SK-N-SH (cell line): ENCODE measurements at regions not wholly inside any gene's neighbourhood (a gene's known extent, or its start where the extent isn't known, plus 50 kb on each side); places are given as distances from the start of the nearest gene placed in this dataset.

Experiments used
- CTCF ChIA-PET: fragments of 300-600, 350-600 bp; formaldehyde crosslinking; extraction: SDS; loops from one replicate; lab custom pipeline; 2021; lab: Yijun Ruan, JAX
- POLR2A ChIA-PET: fragments of 350-600 bp; sonication (Branson Sonifier 250); formaldehyde crosslinking; extraction: SDS; loops from one replicate; lab custom pipeline; 2020; ENCODE audit warnings: antibody characterized with exemption, inconsistent platforms; lab: Yijun Ruan, JAX
- DNase-seq: peaks from one replicate; pipeline ENCODE4 v3.0.0; 2012
- H2AFZ ChIP-seq: fragments of 200-600 bp; sonication (generic); 2 replicates; pipeline ENCODE4 v1.8.1; 2016; ENCODE audit warnings: antibody characterized with exemption, mild to moderate bottlenecking, low read depth
- H3F3A ChIP-seq: fragments of 200-600 bp; sonication (generic); replicated peaks from 2 replicates; pipeline ENCODE3; 2016; ENCODE audit warnings: antibody characterized with exemption, mild to moderate bottlenecking; ENCODE audit not compliant: insufficient read depth
- H3K27ac ChIP-seq, 2 experiments: fragments of 200-500 bp in 1 of 2; fragments of 200-600 bp in 1 of 2; sonication (Bioruptor generic) in 1 of 2; sonication (generic), shearing (Covaris generic) in 1 of 2; 2 replicates each; pipeline versions ENCODE4 v1.5.1 to v1.6.1; 2014 to 2016; ENCODE audit warnings: low read depth in 2 of 2, inconsistent platforms in 1 of 2, low read length in 1 of 2, mild to moderate bottlenecking in 1 of 2, mixed read lengths in 1 of 2
- H3K27me3 ChIP-seq: fragments of 200-600 bp; sonication (generic), shearing (Covaris generic); 2 replicates; pipeline ENCODE4 v1.6.1; 2016; ENCODE audit warnings: mixed run types; ENCODE audit not compliant: insufficient read depth
- H3K36me3 ChIP-seq, 2 experiments: fragments of 200-500 bp in 1 of 2; fragments of 200-600 bp in 1 of 2; sonication (Bioruptor generic) in 1 of 2; sonication (generic) in 1 of 2; replicated peaks in 1 of 2; 2 replicates each; pipeline versions ENCODE3 to v1.5.1; 2014 to 2016; ENCODE audit warnings: low read length in 1 of 2, mild to moderate bottlenecking in 1 of 2; ENCODE audit not compliant: insufficient read depth in 2 of 2, control insufficient read depth in 1 of 2
- H3K4me1 ChIP-seq, 2 experiments: fragments of 200-500 bp in 1 of 2; fragments of 200-600 bp in 1 of 2; sonication (Bioruptor generic) in 1 of 2; sonication (generic), shearing (Covaris generic) in 1 of 2; 2 replicates each; pipeline versions ENCODE4 v1.5.1 to v1.6.1; 2014 to 2016; ENCODE audit warnings: low read depth in 1 of 2, low read length in 1 of 2, mixed run types in 1 of 2; ENCODE audit not compliant: insufficient read depth in 2 of 2, control insufficient read depth in 1 of 2
- H3K4me2 ChIP-seq: fragments of 200-600 bp; sonication (generic), shearing (Covaris generic); 2 replicates; pipeline ENCODE4 v1.6.1; 2017; ENCODE audit warnings: mixed run types
- H3K4me3 ChIP-seq, 2 experiments: fragments of 200-500 bp in 1 of 2; fragments of 200-600 bp in 1 of 2; sonication (Bioruptor generic) in 1 of 2; sonication (generic), shearing (Covaris generic) in 1 of 2; 2 replicates each; pipeline versions ENCODE4 v1.5.1 to v1.8.1; 2014 to 2016; ENCODE audit warnings: low read depth in 2 of 2, inconsistent platforms in 1 of 2, low read length in 1 of 2, mild to moderate bottlenecking in 1 of 2, mixed read lengths in 1 of 2, moderate library complexity in 1 of 2
- H3K79me2 ChIP-seq: fragments of 200-600 bp; sonication (generic); 2 replicates; pipeline ENCODE4 v1.8.1; 2017; ENCODE audit warnings: mild to moderate bottlenecking; ENCODE audit not compliant: insufficient read depth
- H3K9ac ChIP-seq: fragments of 200-600 bp; sonication (generic); 2 replicates; pipeline ENCODE4 v1.6.1; 2017; ENCODE audit warnings: mixed run types
- H3K9me2 ChIP-seq: fragments of 200-600 bp; sonication (generic); 2 replicates; pipeline ENCODE4 v1.6.1; 2017; ENCODE audit warnings: mixed run types
- H3K9me3 ChIP-seq: fragments of 200-600 bp; sonication (generic); 2 replicates; pipeline ENCODE4 v1.6.1; 2017; ENCODE audit warnings: mixed run types, mild to moderate bottlenecking, moderate library complexity
- H4K20me1 ChIP-seq: fragments of 200-600 bp; sonication (generic); 2 replicates; pipeline ENCODE4 v1.6.1; 2017; ENCODE audit warnings: mild to moderate bottlenecking, mixed run types; ENCODE audit not compliant: insufficient read depth
- CTCF ChIP-seq: fragments of 200-600 bp; sonication (generic); IDR thresholded peaks from 2 replicates; pipeline ENCODE4 v1.6.1; 2017; ENCODE audit warnings: antibody characterized with exemption, mild to moderate bottlenecking, moderate library complexity
- ELF1 ChIP-seq: IDR thresholded peaks from 2 replicates; pipeline ENCODE4 v1.4.0; 2012
- EP300 ChIP-seq, 2 experiments: IDR thresholded peaks; 2 replicates each; pipeline versions ENCODE4 v1.4.0 to v1.6.1; 2012; ENCODE audit warnings: borderline replicate concordance in 1 of 2, low read depth in 1 of 2, low read length in 1 of 2
- FOXM1 ChIP-seq: IDR thresholded peaks from 2 replicates; pipeline ENCODE4 v1.4.0; 2012; ENCODE audit warnings: low read depth, mild to moderate bottlenecking
- GATA2 ChIP-seq: sonication (generic); formaldehyde crosslinking; IDR thresholded peaks from 2 replicates; pipeline ENCODE4 v1.5.0; 2020; ENCODE audit warnings: mild to moderate bottlenecking, missing genetic modification reagents
- IRF3 ChIP-seq: fragments of 150-350 bp; IDR thresholded peaks from 2 replicates; pipeline ENCODE4 v1.6.1; 2016; ENCODE audit warnings: mild to moderate bottlenecking, low read depth, low read length
- JUND ChIP-seq: IDR thresholded peaks from 2 replicates; pipeline ENCODE4 v1.4.0; 2012
- MEF2A ChIP-seq: IDR thresholded peaks from 2 replicates; pipeline ENCODE4 v1.4.0; 2012; ENCODE audit warnings: low read depth, borderline replicate concordance
- MXI1 ChIP-seq: IDR thresholded peaks from 2 replicates; pipeline ENCODE4 v1.6.1; 2012; ENCODE audit warnings: mild to moderate bottlenecking, low read depth, low read length, improper control_type of control experiment
- PBX3 ChIP-seq: IDR thresholded peaks from 2 replicates; pipeline ENCODE4; 2012
- POLR2AphosphoS5 ChIP-seq: IDR thresholded peaks from 2 replicates; pipeline ENCODE4 v1.6.1; 2012; ENCODE audit warnings: low read depth, low read length
- RAD21 ChIP-seq: IDR thresholded peaks from 2 replicates; pipeline ENCODE4 v1.6.1; 2012; ENCODE audit warnings: mild to moderate bottlenecking, low read length
- RCOR1 ChIP-seq: fragments of 150-350 bp; IDR thresholded peaks from 2 replicates; pipeline ENCODE4 v1.6.1; 2017; ENCODE audit warnings: antibody characterized with exemption, low read length
- SIN3A ChIP-seq: IDR thresholded peaks from 2 replicates; pipeline ENCODE4 v1.6.1; 2012; ENCODE audit warnings: low read depth, mild to moderate bottlenecking, low read length, moderate library complexity, borderline replicate concordance
- SMC3 ChIP-seq: IDR thresholded peaks from 2 replicates; pipeline ENCODE4 v1.6.1; 2012; ENCODE audit warnings: low read depth, low read length, improper control_type of control experiment
- TCF12 ChIP-seq: IDR thresholded peaks from 2 replicates; pipeline ENCODE4 v1.4.0; 2012
- USF1 ChIP-seq: IDR thresholded peaks from 2 replicates; pipeline ENCODE4 v1.4.0; 2012; ENCODE audit warnings: low read depth, borderline replicate concordance

- Histone ChIP-seq H3K4me3 (no peak overlapping the region), H2AFZ (no peak overlapping the region), H3K4me1 (peaks cover 5 to 12% of the 10 kb centered on the region in 2 experiments; a peak in 3 of 4 replicates), H3K9me3 (no peaks in the 10 kb centered on the region), H3F3A (peaks cover 26% of the 10 kb centered on the region), H4K20me1 (no peaks in the 10 kb centered on the region), H3K27me3 (no peaks in the 10 kb centered on the region), H3K36me3 (no peaks in the 10 kb centered on the region), H3K4me2 (no peak overlapping the region), H3K27ac (peak overlapping the region in 1 of 2 experiments; percentile 76; a peak in 2 of 4 replicates), H3K9me2 (no peaks in the 10 kb centered on the region), H3K79me2 (no peaks in the 10 kb centered on the region), H3K9ac (no peak overlapping the region)
- CTCF ChIA-PET: interaction anchor here (1.0 kb wide), 1 partner anchor 239 kb away, joined by 3 read pairs; the partner anchor contains the start of gene DKK2
- DNase-seq: no peak
- POLR2A ChIA-PET: no interaction called here
- no peak for TF ChIP-seq ELF1
- no peak for TF ChIP-seq FOXM1
- TF ChIP-seq EP300 (IDR thresholded peaks at IDR 0.05; ENCODE audit: borderline replicate concordance in 1 of 2, low read depth in 1 of 2, low read length in 1 of 2): no peak
- no peak for TF ChIP-seq IRF3
- no peak for TF ChIP-seq MEF2A
- TF ChIP-seq JUND: no peak
- no peak for TF ChIP-seq MXI1
- TF ChIP-seq USF1: no peak
- TF ChIP-seq RCOR1: no peak
- TF ChIP-seq GATA2 (CRISPR knock-in tag): no peak
- TF ChIP-seq RAD21: no peak
- TF ChIP-seq SIN3A: no peak
- TF ChIP-seq SMC3: no peak
- TF ChIP-seq POLR2AphosphoS5: no peak
Observed at GRCh38 chr4:107276052-107276451, 239.9 kb upstream of the DKK2 start.

GRCh38 chr4:107275225-107275624 is 239.1 kb upstream of the DKK2 start:
- ChIA-PET POLR2A (no interaction called here), CTCF (no interaction called here)
- Histone ChIP-seq H3K9me3 (no peaks in the 10 kb centered on the region), H4K20me1 (no peaks in the 10 kb centered on the region), H3K27ac (peak overlapping the region in 1 of 2 experiments; percentile 76; a peak in 2 of 4 replicates), H3K36me3 (no peaks in the 10 kb centered on the region), H3K9me2 (no peaks in the 10 kb centered on the region), H3K9ac (no peak overlapping the region), H3K4me3 (no peak overlapping the region), H2AFZ (0 out of 2 replicates have a peak overlapping the region, but pooled peaks have one; percentile 20), H3K4me2 (no peak overlapping the region), H3K27me3 (no peaks in the 10 kb centered on the region), H3K4me1 (peaks cover 5 to 7% of the 10 kb centered on the region in 2 experiments; a peak in 3 of 4 replicates), H3F3A (peaks cover 23% of the 10 kb centered on the region), H3K79me2 (no peaks in the 10 kb centered on the region)
- DNase-seq: no peak
- TF ChIP-seq MEF2A: no peak
- TF ChIP-seq JUND: no peak
- TF ChIP-seq CTCF: no peak
- TF ChIP-seq POLR2AphosphoS5: no peak
- TF ChIP-seq TCF12: peak; percentile 59
- peak; percentile 60; the same call in 1 of the 2 replicates for TF ChIP-seq PBX3
- 0 out of 4 replicates have a peak, but pooled peaks of 1 of the 2 experiments have one; percentile 28 for TF ChIP-seq EP300 (IDR thresholded peaks at IDR 0.05; ENCODE audit: borderline replicate concordance in 1 of 2, low read depth in 1 of 2, low read length in 1 of 2)
